Stimulated activated effector memory CD8-positive, alpha-beta T cell treated with anti-CD3 and anti-CD28 coated beads, Interleukin-12 subunit alpha, Interleukin-12 subunit beta, amount 100 ng/mL, for 72 hours (primary cell): ENCODE measurements at regions not wholly inside any gene's neighbourhood (a gene's known extent, or its start where the extent isn't known, plus 50 kb on each side); places are given as distances from the start of the nearest gene placed in this dataset.

Experiments used
- ATAC-seq: fragments of 150-1000 bp; cut with Tn5 transposase; 2 replicates; pipeline ENCODE4 v1.10.0; 2021
- DNase-seq, 2 donors: peaks; one replicate each; pipeline ENCODE4 v3.0.0; 2021 to 2022; ENCODE audit warnings: low spot score in 2 of 2
- H3K27ac Mint-ChIP-seq: one replicate; pipeline ENCODE4 v1.8.0; 2022; ENCODE audit warnings: mild to moderate bottlenecking, mixed read lengths
- H3K36me3 Mint-ChIP-seq: one replicate; pipeline ENCODE4 v1.8.0; 2022; ENCODE audit warnings: mild to moderate bottlenecking, mixed read lengths
- H3K4me1 Mint-ChIP-seq: one replicate; pipeline ENCODE4 v1.8.0; 2022; ENCODE audit warnings: mixed read lengths
- H3K4me3 Mint-ChIP-seq: one replicate; pipeline ENCODE4 v1.8.0; 2022; ENCODE audit warnings: mild to moderate bottlenecking, mixed read lengths
- H3K9me3 Mint-ChIP-seq: one replicate; pipeline ENCODE4 v1.8.0; 2022; ENCODE audit warnings: mixed read lengths

GRCh38 chr11:70952191-70952590, 300.2 kb downstream of the SHANK2 start:
- Mint-ChIP-seq H3K9me3 (peaks cover 12% of the 10 kb centered on the region), H3K4me1 (no peaks in the 10 kb centered on the region), H3K36me3 (no peaks in the 10 kb centered on the region), H3K4me3 (no peak overlapping the region), H3K27ac (no peak overlapping the region)
- no peak for ATAC-seq
- no peak for DNase-seq

GRCh38 chr11:70953720-70954119, 298.7 kb downstream of the SHANK2 start:
- no peak for ATAC-seq
- DNase-seq, result no peak
- Mint-ChIP-seq H3K4me1 (no peaks in the 10 kb centered on the region), H3K27ac (no peak overlapping the region), H3K9me3 (peaks cover 9% of the 10 kb centered on the region), H3K36me3 (no peaks in the 10 kb centered on the region), H3K4me3 (no peak overlapping the region)

GRCh38 chr11:70954471-70954870, 297.9 kb downstream of the SHANK2 start:
- H3K4me1 Mint-ChIP-seq, result no peaks in the 10 kb centered on the region
- H3K9me3 Mint-ChIP-seq, result peaks cover 9% of the 10 kb centered on the region
- ATAC-seq, result no peak

More at GRCh38 chr11:70954471-70954870, 297.9 kb downstream of the SHANK2 start:
- H3K4me3 Mint-ChIP-seq, result no peak overlapping the region
- no peak overlapping the region for H3K27ac Mint-ChIP-seq
- H3K36me3 Mint-ChIP-seq, result no peaks in the 10 kb centered on the region
- DNase-seq, result no peak
